GM12878 (cell line): ENCODE measurements at regions not wholly inside any gene's neighbourhood (a gene's known extent, or its start where the extent isn't known, plus 50 kb on each side); places are given as distances from the start of the nearest gene placed in this dataset.

Source experiments
- ATAC-seq: fragments of 200-7000 bp; cut with Tn5 transposase; 3 replicates; pipeline ENCODE4 v1.9.1; 2020; ENCODE audit warnings: mild to moderate bottlenecking, moderate library complexity
- BruUV-seq: library from RNA; stranded (reverse); fragments of 400-500 nt; replicated peaks from 2 replicates; lab custom pipeline; 2021; lab: Mats Ljungman, UMichigan
- CTCF ChIA-PET: fragments of 300-600 bp; sonication (Branson Sonifier 250); formaldehyde crosslinking; extraction: SDS; loops from one replicate; lab custom pipeline; 2021; ENCODE audit warnings: inconsistent platforms; lab: Yijun Ruan, JAX
- POLR2A ChIA-PET: fragments of 350-600 bp; formaldehyde crosslinking; extraction: SDS; loops from one replicate; lab custom pipeline; 2021; ENCODE audit warnings: inconsistent platforms; lab: Charles Lee
- RAD21 ChIA-PET: fragments of 300-600 bp; sonication (Branson Sonifier 250); formaldehyde crosslinking; loops from one replicate; lab custom pipeline; 2023; ENCODE audit warnings: antibody characterized with exemption; ENCODE audit not compliant: unreplicated experiment; lab: Charles Lee
- SMC1A ChIA-PET: fragments of 300-600 bp; sonication (Branson Sonifier 250); formaldehyde crosslinking; loops from one replicate; lab custom pipeline; 2023; ENCODE audit not compliant: unreplicated experiment, uncharacterized antibody; lab: Charles Lee
- DNase-seq: peaks from one replicate; pipeline ENCODE4 v3.0.0-alpha.2; 2011; ENCODE audit warnings: low read depth, low spot score
- FAIRE-seq: peaks from 3 replicates; lab custom pipeline; 2011; peaks lifted over from hg19 to GRCh38; lab: Jason Lieb, UNC
- H2AFZ ChIP-seq: 2 replicates; pipeline ENCODE4 v1.6.0; 2011; ENCODE audit warnings: low read depth, low read length, control low read depth; ENCODE audit not compliant: control insufficient read depth
- H3K27ac ChIP-seq: 2 replicates; pipeline ENCODE4 v1.5.1; 2011; ENCODE audit warnings: control low read depth; ENCODE audit not compliant: control insufficient read depth, insufficient read depth
- H3K27me3 ChIP-seq, 2 experiments: replicated peaks in 1 of 2; 2 replicates each; pipeline versions ENCODE4 v1.6.0 to v1.6.1; 2011; ENCODE audit warnings: low read length in 1 of 2; ENCODE audit not compliant: control insufficient read depth in 2 of 2, insufficient read depth in 2 of 2
- H3K36me3 ChIP-seq, 2 experiments: 2 replicates each; pipeline ENCODE4 v1.5.1; 2011; ENCODE audit warnings: low read length in 1 of 2; ENCODE audit not compliant: control insufficient read depth in 2 of 2, insufficient read depth in 2 of 2
- H3K4me1 ChIP-seq: 2 replicates; pipeline ENCODE4 v1.6.1; 2011; ENCODE audit warnings: mild to moderate bottlenecking, low read length, moderate library complexity, mixed read lengths; ENCODE audit not compliant: control insufficient read depth, insufficient read depth
- H3K4me2 ChIP-seq: 2 replicates; pipeline ENCODE4 v1.6.0; 2011; ENCODE audit warnings: control low read depth; ENCODE audit not compliant: control insufficient read depth, insufficient read depth
- H3K4me3 ChIP-seq: fragments of 200-600 bp; sonication (generic); 2 replicates; pipeline ENCODE4 v1.5.1; 2016
- H3K79me2 ChIP-seq: 2 replicates; pipeline ENCODE4 v1.6.0; 2011; ENCODE audit warnings: low read length; ENCODE audit not compliant: control insufficient read depth, insufficient read depth
- H3K9ac ChIP-seq: 2 replicates; pipeline ENCODE4 v1.8.0; 2011; ENCODE audit warnings: low read length, control low read depth, mixed read lengths; ENCODE audit not compliant: control insufficient read depth, insufficient read depth
- H3K9me3 ChIP-seq: replicated peaks from 3 replicates; pipeline ENCODE4 v1.5.1; 2011; ENCODE audit warnings: mild to moderate bottlenecking, low read length; ENCODE audit not compliant: control insufficient read depth, insufficient read depth
- H4K20me1 ChIP-seq: 2 replicates; pipeline ENCODE4 v1.6.0; 2011; ENCODE audit not compliant: control insufficient read depth, insufficient read depth
- CBFB ChIP-seq: IDR thresholded peaks from 2 replicates; pipeline ENCODE4 v1.6.1; 2016; ENCODE audit warnings: antibody characterized with exemption, low read depth
- CEBPZ ChIP-seq: fragments of 150-350 bp; IDR thresholded peaks from 2 replicates; pipeline ENCODE4 v1.6.1; 2016; ENCODE audit warnings: low read depth, low read length
- CHD2 ChIP-seq: IDR thresholded peaks from 2 replicates; pipeline ENCODE4 v1.6.1; 2011; ENCODE audit warnings: low read depth, low read length, improper control_type of control experiment, borderline replicate concordance
- CREM ChIP-seq: IDR thresholded peaks from 2 replicates; pipeline ENCODE4 v1.6.1; 2014; ENCODE audit warnings: antibody characterized with exemption, low read depth
- JUNB ChIP-seq: IDR thresholded peaks from 2 replicates; pipeline ENCODE4 v1.6.1; 2016; ENCODE audit warnings: antibody characterized with exemption, mild to moderate bottlenecking
- NFIC ChIP-seq: IDR thresholded peaks from 2 replicates; pipeline ENCODE4 v1.6.1; 2012; ENCODE audit warnings: low read depth, mild to moderate bottlenecking, inconsistent platforms, low read length, moderate library complexity
- PAX8 ChIP-seq: fragments of 450-650 bp; IDR thresholded peaks from 2 replicates; pipeline ENCODE4 v1.6.1; 2017; ENCODE audit warnings: mild to moderate bottlenecking, moderate library complexity
- RFX5 ChIP-seq: IDR thresholded peaks from 2 replicates; pipeline ENCODE4 v1.6.1; 2011; ENCODE audit warnings: low read depth, low read length, improper control_type of control experiment
- RUNX3 ChIP-seq: IDR thresholded peaks from 2 replicates; pipeline ENCODE4 v1.6.1; 2012; ENCODE audit warnings: low read length, inconsistent platforms
- ZNF274 ChIP-seq: IDR thresholded peaks from one replicate; pipeline ENCODE4 v1.8.0; 2011; ENCODE audit not compliant: insufficient read length, insufficient read depth
- ZZZ3 ChIP-seq: IDR thresholded peaks from 2 replicates; pipeline ENCODE4 v1.6.1; 2011; ENCODE audit warnings: low read depth; ENCODE audit not compliant: control insufficient read depth, insufficient read length
- WGBS: methylation state at CpG from one replicate; pipeline ENCODE4 v1.1.6; 2016; ENCODE audit warnings: low lambda C conversion rate; ENCODE audit not compliant: insufficient replicate concordance, insufficient coverage; ENCODE audit errors: missing lambda C conversion rate; 5-methylcytosine and 5-hydroxymethylcytosine counted together
- in situ Hi-C: fragments of 300-500 bp; cut with MboI; formaldehyde crosslinking; loops from 9 replicates; pipeline ENCODE4 v1.14.3; 2018; ENCODE audit warnings: mixed read lengths
- intact Hi-C: fragments of 100-400 bp; cut with micrococcal nuclease; formaldehyde crosslinking; loops from one replicate; pipeline ENCODE4 v1.14.2; 2022; ENCODE audit not compliant: unreplicated experiment
- TF ChIP-seq, protein P1 (sequence below): fragments of 450-650 bp; formaldehyde crosslinking; IDR thresholded peaks from 2 replicates; pipeline ENCODE4 v1.4.0; 2022; ENCODE audit warnings: mild to moderate bottlenecking, moderate library complexity

DNA sequence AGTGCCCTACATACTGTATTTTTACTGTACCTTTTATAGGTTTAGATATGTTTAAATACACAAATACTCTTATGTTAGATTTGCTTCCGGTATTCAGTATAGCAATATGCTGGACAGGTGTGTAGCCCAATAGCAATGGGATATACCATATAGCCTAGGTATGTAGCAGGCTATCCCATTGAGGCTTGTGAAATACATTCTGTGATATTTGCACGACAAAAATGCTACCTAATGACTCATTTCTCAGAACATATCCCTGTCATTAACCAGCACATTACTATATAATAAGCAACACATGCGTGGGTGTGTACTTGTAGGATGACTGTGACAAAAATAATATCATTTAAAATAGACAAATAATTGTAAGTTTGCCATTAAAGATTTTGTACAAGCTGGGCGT is 208.8 kb downstream of the MRPS30 start:
- H3K4me3 ChIP-seq, result no peak overlapping the region
- H3K79me2 ChIP-seq, result no peaks in the 10 kb centered on the region
- in situ Hi-C loops (no loop called here), intact Hi-C loops (no loop called here)
- H3K27me3 ChIP-seq, result no peaks in the 10 kb centered on the region
- no TSS peak for BruUV-seq
- FAIRE-seq (no peak), DNase-seq (no peak), ATAC-seq (peak; percentile 43; the same call in 2 of the 3 replicates)
- TF ChIP-seq NFIC (peak; percentile 60; the same call in 1 of the 2 replicates), JUNB (peak; percentile 49; the same call in 1 of the 2 replicates), RFX5 (no peak), RUNX3 (peak; percentile 16; the same call in 1 of the 2 replicates), CREM (peak; percentile 39; the same call in 1 of the 2 replicates), ZZZ3 (no peak)
- RAD21 ChIA-PET, result no interaction called here
- 7% methylated on average over 4 of the region's 4 CpGs for WGBS
- H4K20me1 ChIP-seq, result no peaks in the 10 kb centered on the region
- H3K4me2 ChIP-seq, result no peak overlapping the region
- H3K27ac ChIP-seq, result no peak overlapping the region
- H3K9me3 ChIP-seq, result no peaks in the 10 kb centered on the region
- H2AFZ ChIP-seq, result no peak overlapping the region
- SMC1A ChIA-PET, result interaction anchor here (1.1 kb wide), 1 partner anchor 378 kb away, joined by 3 read pairs; no protein-coding TSS in a partner anchor
- POLR2A ChIA-PET, result no interaction called here
- H3K4me1 ChIP-seq, result no peaks in the 10 kb centered on the region
- no peak overlapping the region for H3K9ac ChIP-seq
- H3K36me3 ChIP-seq, result no peaks in the 10 kb centered on the region
- CTCF ChIA-PET, result no interaction called here

DNA sequence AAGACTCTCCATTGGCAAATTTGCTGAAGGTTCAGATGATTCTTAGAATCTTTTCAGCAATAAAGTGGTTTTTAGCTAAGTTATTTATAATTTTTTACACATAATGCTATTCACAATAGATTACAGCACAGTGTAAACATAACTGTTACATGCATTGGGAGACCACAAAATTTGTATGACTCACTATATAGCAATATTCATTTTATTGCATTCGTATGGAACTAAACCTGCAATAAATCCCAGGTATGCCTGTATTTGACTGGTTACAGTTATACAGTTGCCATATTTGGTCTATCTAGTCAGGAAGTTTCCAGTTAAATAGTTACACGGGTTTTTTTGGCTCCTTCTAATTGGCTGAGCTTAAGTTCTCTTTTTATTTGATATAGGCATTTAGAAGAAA is 220.8 kb downstream of the MRPS30 start:
- Histone ChIP-seq H4K20me1 (no peaks in the 10 kb centered on the region), H3K9me3 (no peaks in the 10 kb centered on the region), H3K79me2 (no peaks in the 10 kb centered on the region), H2AFZ (no peak overlapping the region), H3K27me3 (no peaks in the 10 kb centered on the region), H3K4me1 (no peaks in the 10 kb centered on the region), H3K4me2 (no peak overlapping the region), H3K9ac (no peak overlapping the region), H3K36me3 (no peaks in the 10 kb centered on the region), H3K27ac (no peak overlapping the region), H3K4me3 (no peak overlapping the region)
- SMC1A ChIA-PET, result no interaction called here
- intact Hi-C loops (no loop called here), in situ Hi-C loops (no loop called here)
- POLR2A ChIA-PET, result no interaction called here
- ATAC-seq (no peak), FAIRE-seq (peak; percentile 44), DNase-seq (no peak)
- CTCF ChIA-PET, result interaction anchor here (1.2 kb wide), 1 partner anchor 9 kb away, joined by 3 read pairs; no protein-coding TSS in a partner anchor
- WGBS, result 2% methylated on average over 2 of the region's 2 CpGs
- BruUV-seq, result no TSS peak
- RAD21 ChIA-PET, result interaction anchor here (0.8 kb wide), 1 partner anchor 8 kb away, joined by 3 read pairs; no protein-coding TSS in a partner anchor
- no peak for TF ChIP-seq CEBPZ
- TF ChIP-seq, protein P1, sequence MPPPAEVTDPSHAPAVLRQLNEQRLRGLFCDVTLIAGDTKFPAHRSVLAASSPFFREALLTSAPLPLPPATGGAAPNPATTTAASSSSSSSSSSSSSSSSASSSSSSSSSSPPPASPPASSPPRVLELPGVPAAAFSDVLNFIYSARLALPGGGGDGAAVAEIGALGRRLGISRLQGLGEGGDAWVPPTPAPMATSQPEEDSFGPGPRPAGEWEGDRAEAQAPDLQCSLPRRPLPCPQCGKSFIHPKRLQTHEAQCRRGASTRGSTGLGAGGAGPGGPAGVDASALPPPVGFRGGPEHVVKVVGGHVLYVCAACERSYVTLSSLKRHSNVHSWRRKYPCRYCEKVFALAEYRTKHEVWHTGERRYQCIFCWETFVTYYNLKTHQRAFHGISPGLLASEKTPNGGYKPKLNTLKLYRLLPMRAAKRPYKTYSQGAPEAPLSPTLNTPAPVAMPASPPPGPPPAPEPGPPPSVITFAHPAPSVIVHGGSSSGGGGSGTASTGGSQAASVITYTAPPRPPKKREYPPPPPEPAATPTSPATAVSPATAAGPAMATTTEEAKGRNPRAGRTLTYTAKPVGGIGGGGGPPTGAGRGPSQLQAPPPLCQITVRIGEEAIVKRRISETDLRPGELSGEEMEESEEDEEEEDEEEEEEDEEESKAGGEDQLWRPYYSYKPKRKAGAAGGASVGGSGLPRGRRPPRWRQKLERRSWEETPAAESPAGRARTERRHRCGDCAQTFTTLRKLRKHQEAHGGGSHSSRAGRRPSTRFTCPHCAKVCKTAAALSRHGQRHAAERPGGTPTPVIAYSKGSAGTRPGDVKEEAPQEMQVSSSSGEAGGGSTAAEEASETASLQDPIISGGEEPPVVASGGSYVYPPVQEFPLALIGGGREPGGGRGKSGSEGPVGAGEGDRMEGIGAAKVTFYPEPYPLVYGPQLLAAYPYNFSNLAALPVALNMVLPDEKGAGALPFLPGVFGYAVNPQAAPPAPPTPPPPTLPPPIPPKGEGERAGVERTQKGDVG (CRISPR knock-in tag), result no peak
- TF ChIP-seq ZNF274, result no peak
- TF ChIP-seq PAX8, result no peak
- no peak for TF ChIP-seq CBFB
- TF ChIP-seq CHD2, result no peak
